NCI-H2227 (cell line): ENCODE measurements at regions not wholly inside any gene's neighbourhood (a gene's known extent, or its start where the extent isn't known, plus 50 kb on each side); places are given as distances from the start of the nearest gene placed in this dataset.

ENCODE experiments used
- DNase-seq: peaks from one replicate; lab custom pipeline; 2025; ENCODE audit not compliant: unreplicated experiment; lab: John Stamatoyannopoulos, UW

DNA sequence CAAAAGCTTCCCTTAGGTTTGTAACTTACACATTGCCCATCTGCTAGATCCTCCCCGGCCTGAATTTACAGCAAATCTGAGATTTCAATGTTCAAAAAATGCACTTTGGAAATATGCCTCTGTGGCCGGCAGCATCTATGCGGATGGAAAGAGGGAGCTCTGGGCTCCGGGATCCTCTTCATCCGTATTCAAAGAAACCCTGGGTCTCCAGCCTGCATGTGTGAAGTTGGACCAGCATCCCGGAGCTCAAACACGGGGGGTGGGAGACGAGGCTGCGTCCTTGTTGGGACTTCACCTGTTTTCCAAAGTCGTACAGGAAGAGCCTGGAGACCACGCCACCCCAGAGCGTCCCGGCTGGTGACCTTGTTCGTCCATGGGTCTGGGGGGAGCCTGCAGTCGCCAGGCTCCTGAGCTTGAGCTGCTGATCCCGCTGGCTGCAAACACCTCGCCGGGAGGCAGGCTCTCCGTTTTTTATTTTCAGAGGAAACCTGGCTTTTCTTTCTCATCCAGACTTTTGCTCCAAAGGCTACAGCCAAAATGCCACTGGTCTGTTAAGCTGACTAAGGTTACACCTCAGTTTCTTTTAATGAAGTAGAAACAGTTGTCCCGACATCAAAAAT lies 77.4 kb downstream of the PTGR3 start:
- no peak for DNase-seq

DNA sequence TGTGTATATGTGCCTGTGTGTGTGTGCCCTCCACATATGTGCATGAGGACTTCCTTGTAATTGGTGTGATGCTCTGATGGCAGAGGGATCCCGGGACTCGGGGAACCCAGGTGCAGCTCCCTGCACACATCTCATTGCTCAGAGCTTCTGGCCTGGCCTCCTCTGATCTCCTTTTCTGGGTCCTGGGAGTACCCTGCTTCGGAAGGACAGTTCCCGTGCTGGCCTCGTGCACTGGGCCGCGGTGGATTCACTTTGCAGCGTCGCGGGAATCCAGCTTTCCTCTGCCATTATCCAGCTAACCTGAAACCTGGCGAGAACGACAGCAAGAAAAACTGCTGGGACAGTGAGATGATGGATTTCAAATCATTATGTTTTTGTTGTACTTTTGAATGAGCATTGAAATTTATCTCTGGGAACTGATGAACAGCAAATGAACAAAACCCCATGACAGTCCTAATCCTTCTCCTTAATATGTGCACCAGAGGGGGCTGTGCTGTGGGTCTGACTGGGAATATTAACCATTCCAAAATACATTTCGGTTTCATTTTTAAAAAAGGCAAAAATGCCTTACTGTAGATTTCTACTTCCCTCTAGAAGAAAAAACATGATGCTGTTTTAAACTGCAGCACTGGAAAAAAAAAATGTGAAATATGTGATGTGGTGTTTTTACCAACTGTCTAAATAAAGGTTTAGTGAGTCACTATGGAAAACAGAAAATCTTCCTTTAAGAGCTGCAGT lies 78.2 kb downstream of the PTGR3 start:
- no peak for DNase-seq

DNA sequence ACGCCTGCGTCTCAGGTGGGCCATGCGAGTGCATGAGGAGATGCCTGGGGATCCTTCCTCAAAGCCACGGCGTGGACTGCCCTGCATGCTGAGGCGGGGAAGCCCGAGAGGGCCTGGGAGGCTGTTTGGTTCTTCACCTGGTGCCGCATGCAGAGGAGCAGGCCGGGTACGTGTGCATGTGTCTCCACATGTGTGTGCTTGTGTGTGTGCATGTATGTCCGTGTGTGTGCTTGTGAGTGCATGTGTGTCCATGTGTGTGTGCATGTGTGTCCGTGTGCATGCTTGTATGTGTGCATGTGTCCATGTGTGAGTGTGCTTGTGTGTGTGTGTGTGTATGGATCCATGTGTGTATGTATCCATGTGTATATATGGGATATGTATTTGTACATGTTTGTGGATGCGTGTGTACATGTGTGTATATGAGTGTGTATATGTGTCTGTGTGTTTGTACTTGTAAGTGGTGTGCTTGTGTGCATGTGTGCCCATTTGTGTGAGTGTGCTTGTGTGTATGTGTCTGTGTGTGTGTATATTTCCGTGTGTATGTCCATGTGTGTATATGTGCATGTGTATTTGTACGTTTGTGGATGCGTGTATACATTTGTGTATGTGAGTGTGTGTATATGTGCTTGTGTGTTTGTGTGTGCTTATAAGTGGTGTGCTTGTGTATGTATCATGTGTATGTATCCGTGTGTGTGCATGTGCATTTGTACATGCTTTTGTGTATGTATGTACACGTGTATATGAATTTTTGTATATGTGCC lies 79.0 kb downstream of the PTGR3 start:
- no peak for DNase-seq

DNA sequence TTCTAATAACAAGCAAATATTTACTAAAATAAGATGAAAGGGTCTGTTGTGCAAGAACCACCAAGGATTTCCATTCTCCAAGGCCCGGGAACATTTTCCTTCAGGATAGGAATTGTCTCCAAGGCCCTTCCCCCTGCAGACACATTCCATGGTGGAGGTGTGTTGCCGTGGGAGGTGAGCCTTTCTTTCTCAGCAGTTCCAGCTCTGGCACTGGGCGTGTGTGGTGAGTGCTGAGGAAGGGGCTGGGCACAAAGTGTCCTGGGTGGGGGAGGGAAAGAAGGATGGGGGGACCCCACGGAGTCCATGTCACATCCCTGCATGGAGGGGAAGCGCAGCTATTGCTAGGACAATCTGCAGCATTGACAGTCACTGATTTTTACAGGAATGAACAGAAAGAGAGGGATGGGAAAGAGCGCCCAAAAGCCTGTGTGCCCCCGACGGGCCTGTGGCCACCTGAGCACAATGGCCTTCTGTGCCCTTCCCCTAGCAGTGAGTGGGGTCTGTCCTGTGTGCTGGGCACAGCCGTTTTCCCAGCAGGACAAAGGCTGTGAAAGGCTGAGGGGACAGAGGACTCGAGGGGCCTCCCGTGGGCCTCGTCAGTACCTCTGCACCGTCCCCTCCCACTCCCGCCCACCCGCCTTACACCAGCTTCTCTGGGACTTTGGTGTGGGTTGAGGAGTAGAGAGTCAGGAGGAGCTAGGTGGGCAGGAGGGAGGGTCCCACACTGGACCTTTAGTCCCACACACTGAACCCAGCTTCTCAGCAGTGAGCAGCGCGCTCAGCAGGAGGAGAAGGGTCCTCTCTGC lies 79.8 kb downstream of the PTGR3 start:
- no peak for DNase-seq

DNA sequence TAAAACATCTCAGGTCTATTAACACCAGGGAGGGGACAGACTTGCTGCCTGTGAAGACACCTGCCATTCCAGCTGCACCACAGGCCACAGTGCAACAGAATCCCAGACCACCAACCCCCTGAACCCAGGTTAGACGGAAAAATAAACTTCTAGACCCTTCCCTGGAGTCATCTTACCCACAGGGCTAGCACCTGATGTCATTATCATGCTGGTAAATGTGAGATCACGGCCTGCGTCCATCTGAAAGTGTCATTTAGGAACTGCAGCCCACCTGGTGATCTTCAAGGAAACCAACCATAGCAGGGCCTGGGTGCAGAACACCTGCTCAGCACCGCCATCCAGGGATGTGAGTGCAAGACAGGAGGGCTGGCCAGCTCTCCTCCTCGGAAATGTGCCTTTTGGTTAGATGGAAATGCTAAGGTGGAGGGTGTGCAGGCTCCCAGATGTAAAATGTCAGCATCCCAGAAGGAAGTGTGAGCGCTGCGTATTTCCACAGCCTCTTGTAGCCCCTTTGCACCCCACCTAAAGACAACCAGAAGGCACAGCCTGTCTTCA lies 80.8 kb downstream of the PTGR3 start:
- no peak for DNase-seq

DNA sequence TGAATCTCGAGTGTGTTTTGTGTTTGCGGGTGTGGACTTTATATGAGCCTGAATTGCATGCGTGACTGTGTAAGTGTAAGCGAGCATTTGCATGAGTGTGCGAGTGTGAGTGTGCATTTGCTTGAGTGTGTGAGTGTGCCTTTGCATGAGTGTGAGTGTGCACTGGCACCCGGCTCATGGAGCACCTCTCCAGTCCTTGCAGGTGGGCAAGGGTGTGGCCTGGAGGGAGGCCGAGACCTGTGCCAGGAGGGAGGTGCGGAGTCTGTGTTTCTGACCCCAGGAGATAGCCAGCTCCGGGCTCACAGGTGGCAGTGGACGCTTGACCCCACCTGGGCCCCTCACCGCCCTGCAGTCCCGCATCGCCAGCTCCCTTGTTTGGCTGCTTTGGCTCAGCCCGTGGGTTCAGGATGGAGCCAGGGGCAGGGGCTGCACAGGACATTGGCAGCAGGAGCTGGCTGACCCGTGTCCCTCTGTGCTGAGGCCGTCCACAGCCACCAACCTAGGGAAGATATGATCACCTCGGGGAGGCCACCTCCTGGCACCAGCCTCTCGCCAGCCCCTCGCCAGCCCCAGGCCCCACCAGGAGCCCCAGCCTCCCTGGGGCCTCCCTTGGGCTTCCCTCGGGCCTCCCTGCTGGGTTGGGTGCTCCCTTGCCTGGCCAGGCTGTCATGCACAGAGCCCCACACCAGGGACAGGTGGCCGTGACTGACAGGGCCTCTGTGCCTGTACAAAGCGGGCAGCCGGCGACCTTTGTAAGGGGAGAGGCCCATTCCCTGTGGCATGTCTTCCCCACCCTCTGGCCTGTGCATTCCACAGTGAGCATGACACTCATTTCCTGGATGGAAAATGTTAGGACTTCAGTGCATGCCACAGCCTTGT lies 81.6 kb downstream of the PTGR3 start:
- no peak for DNase-seq

DNA sequence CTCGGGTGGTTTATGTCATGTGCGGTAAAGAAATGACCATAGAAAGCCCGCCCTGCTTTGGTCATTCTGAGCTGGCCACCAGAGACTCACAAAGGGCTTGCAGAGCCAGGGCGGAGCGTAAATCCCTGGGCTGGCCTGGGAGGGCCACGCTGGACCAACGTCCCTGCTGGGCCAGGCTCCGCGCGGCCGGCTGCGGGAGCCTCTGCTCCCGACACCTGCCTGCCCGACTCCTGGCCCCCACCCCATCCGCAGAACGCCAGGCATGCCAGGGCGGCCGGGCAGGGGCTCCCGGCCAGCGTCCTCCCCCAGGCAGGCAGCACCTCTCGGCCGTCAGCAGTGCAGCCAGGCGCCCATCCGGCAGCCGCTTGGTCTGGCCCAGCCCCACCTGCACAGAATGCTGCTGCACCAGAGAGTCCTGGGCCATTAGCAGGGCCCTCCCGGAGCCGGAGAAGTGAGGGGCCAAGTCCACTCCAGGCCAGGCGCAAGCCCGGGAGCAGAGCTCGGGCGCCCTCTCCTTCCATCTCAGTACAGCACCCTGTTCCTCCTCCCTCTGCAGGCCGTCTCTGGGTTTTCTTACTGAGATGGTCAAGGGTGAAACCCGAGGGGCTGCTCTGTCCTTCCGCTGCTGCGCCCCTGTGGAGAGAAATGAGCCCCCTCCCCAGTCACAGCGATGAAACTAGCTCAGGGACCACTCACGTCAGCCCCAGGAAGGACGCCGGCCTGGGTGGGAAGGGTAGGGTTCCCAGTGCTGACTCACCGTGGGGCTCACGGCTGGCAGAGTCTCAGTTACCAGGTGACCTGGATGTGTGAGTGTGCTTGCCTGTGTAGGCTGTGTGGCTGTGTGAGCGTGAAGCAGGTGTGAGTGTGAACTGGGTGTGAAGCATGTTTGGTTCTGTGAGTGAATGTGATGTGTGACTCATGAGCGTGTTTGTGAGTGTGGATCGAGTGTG lies 83.3 kb downstream of the PTGR3 start:
- DNase-seq: peak; percentile 42

DNA sequence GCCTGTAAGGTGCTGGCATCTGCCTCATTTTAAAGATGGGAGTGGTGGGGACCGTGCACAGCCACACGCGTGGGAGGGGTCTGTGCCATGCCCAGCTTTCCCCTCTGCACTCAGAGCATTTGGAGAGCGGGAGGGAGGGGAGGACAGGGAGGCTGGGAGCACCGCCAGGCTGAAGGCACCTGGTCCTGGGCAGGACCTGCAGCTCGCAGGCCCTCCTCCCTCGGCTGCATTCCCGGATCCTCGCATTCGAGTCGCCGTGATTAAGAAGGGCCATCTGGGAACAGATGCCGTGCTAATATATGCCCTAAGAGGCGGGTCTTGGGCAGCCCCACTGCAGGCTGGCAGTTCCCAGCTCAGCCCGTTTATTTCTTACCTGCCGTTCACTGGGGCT lies 84.0 kb downstream of the PTGR3 start:
- DNase-seq: peak; percentile 42

DNA sequence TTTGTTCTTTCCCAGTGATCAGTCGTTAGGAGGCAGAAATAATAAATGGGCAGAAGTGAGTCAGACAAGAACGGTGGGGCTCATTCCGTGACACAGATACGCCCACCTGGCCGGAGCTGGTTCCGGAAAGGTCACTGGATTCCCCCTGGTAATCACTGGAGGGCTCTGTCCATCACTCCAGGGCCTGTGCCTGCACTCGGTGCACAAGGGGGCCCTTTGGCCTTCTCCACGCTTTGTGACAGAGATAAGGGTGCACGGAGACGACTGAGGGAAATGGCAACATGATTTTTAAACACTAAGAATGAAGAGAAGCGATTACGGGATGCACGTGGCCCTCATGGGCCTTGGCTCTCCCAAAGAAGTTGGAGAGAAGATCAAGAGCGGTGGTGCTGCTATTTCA lies 84.4 kb downstream of the PTGR3 start:
- no peak for DNase-seq

DNA sequence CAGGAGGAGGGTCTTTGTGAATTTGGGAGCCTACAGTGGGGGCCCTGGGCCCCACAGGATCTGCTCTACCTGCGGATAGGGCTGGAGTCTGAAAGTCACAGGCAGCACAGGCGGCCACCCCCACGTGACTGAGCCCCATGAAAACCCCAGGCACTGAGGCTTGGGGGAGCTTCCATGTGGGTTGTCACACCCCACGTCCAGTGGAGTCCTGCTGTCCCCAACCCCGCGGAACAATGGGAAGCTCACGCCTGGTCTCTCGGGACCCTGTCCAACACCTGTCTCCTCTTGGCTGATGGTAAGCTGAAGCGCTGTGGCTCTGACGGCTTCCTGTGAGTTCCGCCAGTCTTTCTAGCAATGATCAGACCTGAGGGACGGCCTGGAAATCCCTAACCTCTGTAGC lies 85.8 kb downstream of the PTGR3 start:
- DNase-seq: no peak

DNA sequence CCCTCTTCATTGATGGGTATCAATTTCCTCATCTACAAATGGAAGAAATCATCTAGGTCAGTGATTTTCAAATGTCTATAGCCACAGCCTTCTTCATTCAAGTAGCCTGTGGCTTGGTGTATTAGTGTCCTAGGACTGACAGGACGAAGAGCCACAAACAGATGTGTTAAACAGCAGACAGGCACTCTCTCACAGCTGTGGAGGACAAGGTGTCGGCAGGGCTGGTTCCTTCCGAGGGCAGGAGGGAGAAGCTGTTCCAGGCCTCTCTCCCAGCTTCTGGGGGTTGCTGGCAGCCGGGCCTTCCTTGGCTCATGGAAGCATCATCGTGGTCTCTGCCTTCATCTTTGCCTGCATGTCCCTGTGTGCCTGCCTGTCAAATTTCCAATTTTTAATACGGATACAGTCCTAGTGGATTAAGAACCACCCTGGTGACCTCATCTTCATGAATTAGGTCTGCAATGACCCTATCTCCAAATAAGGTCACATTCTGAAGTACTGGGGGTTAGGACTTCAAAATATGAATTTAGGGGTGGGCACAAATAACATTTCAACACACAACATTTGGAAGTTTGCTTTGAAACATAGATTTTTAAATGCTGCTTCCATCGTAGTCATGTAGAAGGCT lies 86.5 kb downstream of the PTGR3 start:
- DNase-seq: no peak

DNA sequence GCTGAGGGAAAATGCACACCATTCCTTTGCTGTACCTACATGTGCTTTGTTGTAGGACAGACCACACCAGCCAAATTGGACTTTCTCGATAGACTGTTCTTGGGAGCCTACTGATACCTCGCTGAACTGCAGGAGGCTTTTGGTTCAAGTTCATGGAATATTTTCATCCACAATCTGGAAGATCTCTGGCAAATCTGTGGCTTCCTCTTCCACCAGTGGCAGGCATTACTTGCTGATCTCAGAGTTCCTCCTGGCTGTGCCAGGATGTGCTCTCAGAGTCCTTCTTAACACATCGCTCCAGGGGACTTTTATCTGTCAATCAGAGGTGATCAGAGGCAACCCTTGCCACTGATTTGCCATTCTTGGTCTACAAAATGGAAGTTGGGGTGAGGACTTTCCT lies 87.7 kb downstream of the PTGR3 start:
- no peak for DNase-seq

DNA sequence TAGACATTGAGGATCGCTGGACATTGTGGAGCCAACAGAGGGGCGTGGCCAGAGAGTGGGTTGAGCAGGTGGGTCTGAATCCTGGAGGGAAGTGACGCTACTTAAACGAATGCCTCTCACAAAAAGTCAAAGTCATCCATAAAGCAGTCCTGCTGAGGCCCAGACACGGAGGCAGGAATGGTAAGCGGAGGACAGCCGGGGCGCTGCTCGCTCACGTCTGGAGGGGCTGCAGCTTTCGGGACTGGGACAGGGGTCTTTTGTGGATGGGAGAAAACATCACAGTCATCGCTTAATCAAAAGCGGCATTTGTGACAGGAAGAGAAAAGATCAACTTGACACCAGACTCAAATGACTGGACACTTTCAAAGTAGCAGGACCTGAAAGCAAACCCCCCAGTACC lies 88.4 kb downstream of the PTGR3 start:
- no peak for DNase-seq

DNA sequence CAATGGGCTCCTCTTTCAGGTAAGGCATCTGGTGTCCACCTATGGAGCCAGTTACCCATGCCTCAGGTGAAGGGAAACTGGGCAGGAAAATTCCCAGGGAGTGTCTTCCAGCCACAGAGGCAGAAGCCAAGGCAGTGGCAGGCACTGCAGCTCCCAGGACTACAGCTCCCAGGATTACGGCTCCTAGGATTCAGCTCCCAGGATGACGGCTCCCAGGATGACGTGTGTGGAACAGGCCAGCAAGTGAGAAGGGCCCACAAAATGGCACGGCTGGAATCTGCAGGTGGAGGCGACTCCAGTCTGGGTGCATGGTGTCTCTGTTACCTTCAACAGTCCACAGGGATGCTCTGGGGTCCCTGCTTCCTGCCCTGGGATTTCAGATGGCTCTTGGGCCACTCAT lies 92.1 kb downstream of the PTGR3 start:
- no peak for DNase-seq

DNA sequence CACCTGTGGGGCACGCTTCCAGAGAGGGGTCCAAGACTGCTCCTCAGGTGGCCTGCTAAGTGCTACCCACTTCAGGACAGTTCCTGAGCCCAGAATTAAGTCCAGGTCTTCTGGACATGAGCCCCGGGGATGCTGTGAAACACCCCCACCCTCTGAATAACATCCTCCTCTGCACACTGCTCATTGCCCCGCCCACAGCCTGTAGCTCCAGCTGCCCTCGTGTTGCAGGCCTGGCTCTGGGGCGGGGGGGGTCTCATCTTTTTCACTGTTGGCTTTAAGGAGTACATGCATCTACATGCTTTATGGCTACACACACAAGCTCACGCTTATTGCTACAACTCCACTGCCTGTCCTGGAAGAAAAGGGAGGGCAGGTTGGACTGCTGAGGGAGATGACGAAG lies 92.8 kb downstream of the PTGR3 start:
- DNase-seq: no peak

DNA sequence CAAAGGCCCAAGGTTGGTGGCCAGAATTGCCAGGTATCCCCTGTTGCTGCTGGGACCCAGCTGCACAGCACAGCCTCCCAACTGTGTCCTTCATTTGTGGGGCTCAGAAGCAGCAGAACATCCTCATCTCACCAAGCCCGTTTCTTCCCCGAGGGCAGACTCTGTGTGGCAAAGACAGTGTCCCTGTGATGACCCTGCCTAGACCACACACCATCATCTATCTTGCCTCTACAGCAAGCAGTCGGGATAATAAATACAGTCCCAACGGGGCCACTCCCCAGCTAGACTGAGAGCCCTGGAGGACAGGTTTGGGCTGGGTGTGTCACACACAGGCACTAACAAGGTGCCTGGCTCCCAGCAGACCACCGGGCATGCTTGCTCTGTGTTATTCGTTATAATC lies 93.4 kb downstream of the PTGR3 start:
- no peak for DNase-seq
